Neural cell (in vitro differentiated cells): ENCODE measurements at regions not wholly inside any gene's neighbourhood (a gene's known extent, or its start where the extent isn't known, plus 50 kb on each side); places are given as distances from the start of the nearest gene placed in this dataset.

ENCODE experiments used
- H2AFZ ChIP-seq: fragments of 200-600, 300-800 bp; sonication (generic), shearing (Covaris generic); 2 replicates; pipeline ENCODE4 v1.6.0; 2014; ENCODE audit warnings: low read depth, mild to moderate bottlenecking, antibody characterized with exemption, low read length, moderate library complexity
- H3F3A ChIP-seq: fragments of 200-600 bp; shearing (Covaris generic); 2 replicates; pipeline ENCODE4 v1.6.1; 2016; ENCODE audit warnings: mild to moderate bottlenecking, moderate library complexity, mixed read lengths, antibody characterized with exemption, low read length; ENCODE audit not compliant: insufficient read depth, poor library complexity, severe bottlenecking
- H3K27ac ChIP-seq: fragments of 200-600, 300-800 bp; sonication (generic), shearing (Covaris generic); 2 replicates; pipeline ENCODE4 v1.5.1; 2014; ENCODE audit warnings: mild to moderate bottlenecking, low read length, moderate library complexity
- H3K27me3 ChIP-seq: fragments of 300-800, 200-600 bp; sonication (generic), shearing (Covaris generic); 2 replicates; pipeline ENCODE4 v1.6.0; 2014; ENCODE audit warnings: mild to moderate bottlenecking, low read depth, low read length, moderate library complexity; ENCODE audit not compliant: insufficient read depth
- H3K36me3 ChIP-seq: fragments of 300-800, 200-600 bp; sonication (generic), shearing (Covaris generic); 2 replicates; pipeline ENCODE4 v1.5.1; 2014; ENCODE audit warnings: mild to moderate bottlenecking, antibody characterized with exemption, low read length, moderate library complexity; ENCODE audit not compliant: insufficient read depth
- H3K4me2 ChIP-seq: fragments of 300-800, 200-600 bp; sonication (generic), shearing (Covaris generic); 2 replicates; pipeline ENCODE4 v1.6.0; 2014; ENCODE audit warnings: mild to moderate bottlenecking, low read length
- H3K4me3 ChIP-seq: fragments of 300-800, 200-600 bp; sonication (generic), shearing (Covaris generic); 2 replicates; pipeline ENCODE4 v1.5.1; 2014; ENCODE audit warnings: mild to moderate bottlenecking, low read length, moderate library complexity
- H3K79me2 ChIP-seq: fragments of 200-600 bp; shearing (Covaris generic); replicated peaks from 2 replicates; pipeline ENCODE4 v1.6.0; 2014; ENCODE audit warnings: mild to moderate bottlenecking, low read length, moderate library complexity; ENCODE audit not compliant: insufficient read depth
- H3K9ac ChIP-seq: fragments of 300-800, 200-600 bp; sonication (generic), shearing (Covaris generic); 2 replicates; pipeline ENCODE4 v1.6.1; 2016; ENCODE audit warnings: mild to moderate bottlenecking, low read length, mixed read lengths
- H3K9me2 ChIP-seq: fragments of 200-600 bp; shearing (Covaris generic); 2 replicates; pipeline ENCODE4 v1.6.1; 2016; ENCODE audit warnings: mild to moderate bottlenecking, low read length, mixed read lengths; ENCODE audit not compliant: insufficient read depth
- H3K9me3 ChIP-seq: fragments of 200-600, 300-800 bp; sonication (generic), shearing (Covaris generic); 2 replicates; pipeline ENCODE4 v1.6.1; 2016; ENCODE audit warnings: mild to moderate bottlenecking, mixed run types, low read length, moderate library complexity, mixed read lengths
- H4K20me1 ChIP-seq: fragments of 200-600 bp; shearing (Covaris generic); 2 replicates; pipeline ENCODE4 v1.6.1; 2016; ENCODE audit warnings: mild to moderate bottlenecking, mixed run types; ENCODE audit not compliant: insufficient read depth
- CTCF ChIP-seq: fragments of 450-650 bp; IDR thresholded peaks from 2 replicates; pipeline ENCODE4 v1.5.1; 2014; ENCODE audit warnings: antibody characterized with exemption, mild to moderate bottlenecking, moderate library complexity; ENCODE audit not compliant: poor library complexity, severe bottlenecking
- EP300 ChIP-seq: fragments of 450-650 bp; conservative IDR thresholded peaks from 2 replicates; pipeline ENCODE4 v1.6.1; 2014; ENCODE audit warnings: antibody characterized with exemption, mild to moderate bottlenecking, moderate library complexity; ENCODE audit not compliant: poor library complexity, severe bottlenecking
- EZH2 ChIP-seq: fragments of 200-600, 300-800 bp; shearing (Covaris generic), sonication (generic); IDR thresholded peaks from 2 replicates; pipeline ENCODE4 v1.6.1; 2014; ENCODE audit warnings: antibody characterized with exemption, low read length, borderline replicate concordance, mild to moderate bottlenecking; ENCODE audit not compliant: insufficient read depth, poor library complexity, severe bottlenecking
- MXI1 ChIP-seq: fragments of 450-650 bp; conservative IDR thresholded peaks from 2 replicates; pipeline ENCODE4 v1.6.1; 2014; ENCODE audit warnings: antibody characterized with exemption, mild to moderate bottlenecking; ENCODE audit not compliant: poor library complexity, severe bottlenecking
- POLR2AphosphoS5 ChIP-seq: IDR thresholded peaks from 2 replicates; pipeline ENCODE4 v1.6.1; 2012
- SMC3 ChIP-seq: fragments of 450-650 bp; conservative IDR thresholded peaks from 2 replicates; pipeline ENCODE4 v1.6.1; 2014; ENCODE audit warnings: antibody characterized with exemption, mild to moderate bottlenecking, moderate library complexity; ENCODE audit not compliant: poor library complexity
- TAF1 ChIP-seq: IDR thresholded peaks from 2 replicates; pipeline ENCODE4 v1.6.1; 2012; ENCODE audit warnings: low read depth
- TF ChIP-seq, protein P1 (sequence below): IDR thresholded peaks from 2 replicates; pipeline ENCODE4 v1.6.1; 2012; ENCODE audit warnings: borderline replicate concordance

DNA sequence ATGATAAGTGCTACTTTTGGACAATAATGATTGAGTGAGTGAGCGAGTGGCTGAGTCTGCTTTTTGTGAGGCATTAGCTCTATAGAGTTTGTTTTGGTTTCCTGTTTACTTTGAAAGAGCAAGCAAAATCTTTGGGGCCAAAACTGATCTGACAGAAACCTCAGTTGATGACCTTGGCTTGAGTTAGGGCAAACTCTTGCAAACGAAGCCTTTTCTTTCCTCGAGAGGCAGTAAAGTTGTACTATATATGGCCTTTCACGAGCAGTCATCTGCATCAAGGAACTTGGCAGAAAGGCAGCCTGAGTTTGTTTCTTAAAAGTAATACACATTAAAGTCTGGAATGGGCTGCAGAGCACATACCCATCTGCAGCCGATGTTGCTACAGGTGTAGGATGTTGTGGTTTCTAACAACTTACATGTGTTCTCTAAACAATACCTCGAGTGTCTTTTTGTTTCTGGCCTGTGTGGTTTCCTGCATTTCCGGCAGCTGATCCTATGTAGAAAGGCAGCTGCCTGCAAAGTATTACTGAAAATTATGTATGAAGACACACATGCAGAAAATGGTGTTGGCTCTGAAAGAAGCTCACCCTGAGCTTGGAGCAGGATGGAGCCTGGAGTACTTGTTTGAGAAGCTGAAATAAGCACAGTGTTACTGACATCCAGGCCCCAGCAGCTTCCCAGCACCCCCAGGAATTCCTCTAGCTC is 60.8 kb downstream of the FOXD1 start:
- Histone ChIP-seq H2AFZ (no peak overlapping the region), H3K9ac (no peak overlapping the region), H3K9me2 (no peaks in the 10 kb centered on the region), H3K4me2 (no peak overlapping the region), H3K27ac (no peak overlapping the region), H3F3A (no peaks in the 10 kb centered on the region), H3K79me2 (no peaks in the 10 kb centered on the region), H3K36me3 (no peaks in the 10 kb centered on the region), H3K9me3 (no peaks in the 10 kb centered on the region), H3K4me3 (no peak overlapping the region), H3K27me3 (peaks cover 7% of the 10 kb centered on the region), H4K20me1 (no peaks in the 10 kb centered on the region)
- TF ChIP-seq TAF1 = no peak
- TF ChIP-seq MXI1 = no peak
- TF ChIP-seq, protein P1, sequence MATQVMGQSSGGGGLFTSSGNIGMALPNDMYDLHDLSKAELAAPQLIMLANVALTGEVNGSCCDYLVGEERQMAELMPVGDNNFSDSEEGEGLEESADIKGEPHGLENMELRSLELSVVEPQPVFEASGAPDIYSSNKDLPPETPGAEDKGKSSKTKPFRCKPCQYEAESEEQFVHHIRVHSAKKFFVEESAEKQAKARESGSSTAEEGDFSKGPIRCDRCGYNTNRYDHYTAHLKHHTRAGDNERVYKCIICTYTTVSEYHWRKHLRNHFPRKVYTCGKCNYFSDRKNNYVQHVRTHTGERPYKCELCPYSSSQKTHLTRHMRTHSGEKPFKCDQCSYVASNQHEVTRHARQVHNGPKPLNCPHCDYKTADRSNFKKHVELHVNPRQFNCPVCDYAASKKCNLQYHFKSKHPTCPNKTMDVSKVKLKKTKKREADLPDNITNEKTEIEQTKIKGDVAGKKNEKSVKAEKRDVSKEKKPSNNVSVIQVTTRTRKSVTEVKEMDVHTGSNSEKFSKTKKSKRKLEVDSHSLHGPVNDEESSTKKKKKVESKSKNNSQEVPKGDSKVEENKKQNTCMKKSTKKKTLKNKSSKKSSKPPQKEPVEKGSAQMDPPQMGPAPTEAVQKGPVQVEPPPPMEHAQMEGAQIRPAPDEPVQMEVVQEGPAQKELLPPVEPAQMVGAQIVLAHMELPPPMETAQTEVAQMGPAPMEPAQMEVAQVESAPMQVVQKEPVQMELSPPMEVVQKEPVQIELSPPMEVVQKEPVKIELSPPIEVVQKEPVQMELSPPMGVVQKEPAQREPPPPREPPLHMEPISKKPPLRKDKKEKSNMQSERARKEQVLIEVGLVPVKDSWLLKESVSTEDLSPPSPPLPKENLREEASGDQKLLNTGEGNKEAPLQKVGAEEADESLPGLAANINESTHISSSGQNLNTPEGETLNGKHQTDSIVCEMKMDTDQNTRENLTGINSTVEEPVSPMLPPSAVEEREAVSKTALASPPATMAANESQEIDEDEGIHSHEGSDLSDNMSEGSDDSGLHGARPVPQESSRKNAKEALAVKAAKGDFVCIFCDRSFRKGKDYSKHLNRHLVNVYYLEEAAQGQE = no peak
- TF ChIP-seq CTCF = no peak
- TF ChIP-seq POLR2AphosphoS5 = no peak

DNA sequence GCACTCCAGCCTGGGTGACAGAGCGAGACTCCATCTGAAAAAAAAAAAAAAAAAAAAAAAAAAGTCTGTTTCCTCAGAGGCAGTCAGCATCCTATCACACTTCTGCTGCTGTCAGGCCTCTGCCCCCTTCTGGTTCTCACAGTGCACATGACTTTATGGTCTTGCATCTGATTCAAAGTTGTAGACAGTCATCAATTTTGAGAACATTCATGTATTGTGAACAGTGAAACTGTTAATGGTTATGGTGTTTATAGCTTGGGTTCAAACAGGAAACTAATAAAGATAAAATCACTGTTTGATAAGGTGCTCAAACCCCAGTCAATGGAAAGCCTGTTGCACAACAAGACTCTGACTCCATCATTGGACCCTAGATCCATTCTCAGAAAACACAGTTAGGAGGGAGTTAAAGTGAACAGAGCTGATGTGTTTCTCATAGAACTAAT is 61.4 kb downstream of the FOXD1 start:
- Histone ChIP-seq H2AFZ (no peak overlapping the region), H3K79me2 (no peaks in the 10 kb centered on the region), H3F3A (no peaks in the 10 kb centered on the region), H4K20me1 (no peaks in the 10 kb centered on the region), H3K9me2 (no peaks in the 10 kb centered on the region), H3K9me3 (no peaks in the 10 kb centered on the region), H3K36me3 (no peaks in the 10 kb centered on the region), H3K4me3 (no peak overlapping the region), H3K27me3 (peaks cover 13% of the 10 kb centered on the region), H3K9ac (no peak overlapping the region), H3K4me2 (no peak overlapping the region), H3K27ac (no peak overlapping the region)
- TF ChIP-seq TAF1 (no peak), POLR2AphosphoS5 (no peak), SMC3 (no peak)

DNA sequence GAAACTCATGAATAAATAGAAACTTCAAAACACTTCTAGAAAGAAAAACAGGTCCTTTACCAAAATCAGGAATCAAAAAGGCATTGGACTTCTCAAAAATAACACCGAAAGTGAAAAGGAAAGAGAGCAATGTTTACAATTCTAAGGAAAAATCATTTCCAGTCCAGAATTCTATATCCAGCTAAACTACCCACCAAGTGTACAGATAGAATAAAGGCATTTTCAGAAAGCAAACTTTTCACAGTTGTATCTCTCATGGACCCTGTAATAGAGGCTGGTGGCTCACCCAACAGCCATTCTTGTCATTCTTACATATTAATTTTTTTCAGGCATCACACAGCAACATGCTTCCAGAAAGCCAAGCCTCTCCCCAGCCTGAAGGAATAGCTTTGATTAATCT is 63.7 kb downstream of the FOXD1 start:
- TF ChIP-seq, protein P1 = no peak
- TF ChIP-seq POLR2AphosphoS5 (no peak), SMC3 (no peak), EP300 (no peak), CTCF (no peak), MXI1 (no peak), TAF1 (no peak), EZH2 (no peak)
- no peak overlapping the region for H3K27ac ChIP-seq
- H2AFZ ChIP-seq = no peak overlapping the region
- no peak overlapping the region for H3K9ac ChIP-seq
- no peak overlapping the region for H3K4me2 ChIP-seq
- H3K9me2 ChIP-seq = no peaks in the 10 kb centered on the region
- H4K20me1 ChIP-seq = no peaks in the 10 kb centered on the region
- H3F3A ChIP-seq = no peaks in the 10 kb centered on the region
- no peaks in the 10 kb centered on the region for H3K79me2 ChIP-seq
- H3K27me3 ChIP-seq = peaks cover 36% of the 10 kb centered on the region
- H3K4me3 ChIP-seq = no peak overlapping the region
- H3K9me3 ChIP-seq = no peaks in the 10 kb centered on the region
- no peaks in the 10 kb centered on the region for H3K36me3 ChIP-seq
